Immature natural killer cell (primary cell): ENCODE measurements at regions not wholly inside any gene's neighbourhood (a gene's known extent, or its start where the extent isn't known, plus 50 kb on each side); places are given as distances from the start of the nearest gene placed in this dataset.
"Not testable (repeated sequence)": the region's sequence is repeated elsewhere in the genome, so short reads cannot be mapped to it uniquely, and the experiment has no call there.

Experiments used
- DNase-seq, 3 donors: peaks; one replicate each; pipeline ENCODE4 v3.0.0; 2022; ENCODE audit warnings: mixed read lengths in 1 of 3
- H3K27ac Mint-ChIP-seq, 6 donors: one replicate each; pipeline ENCODE4 v1.8.0; 2020; ENCODE audit warnings: mixed read lengths in 6 of 6, mild to moderate bottlenecking in 5 of 6, inconsistent platforms in 4 of 6, moderate library complexity in 3 of 6
- H3K27me3 Mint-ChIP-seq, 3 donors: one replicate each; pipeline ENCODE4 v1.8.0; 2020 to 2021; ENCODE audit warnings: low read depth in 3 of 3, mild to moderate bottlenecking in 3 of 3, mixed read lengths in 3 of 3, moderate library complexity in 3 of 3, inconsistent platforms in 1 of 3
- H3K36me3 Mint-ChIP-seq, 3 donors: one replicate each; pipeline ENCODE4 v1.8.0; 2020; ENCODE audit warnings: mixed read lengths in 3 of 3, inconsistent platforms in 2 of 3, mild to moderate bottlenecking in 2 of 3
- H3K4me1 Mint-ChIP-seq, 2 donors: one replicate each; pipeline ENCODE4 v1.8.0; 2020; ENCODE audit warnings: inconsistent platforms in 2 of 2, mild to moderate bottlenecking in 2 of 2, mixed read lengths in 2 of 2, moderate library complexity in 1 of 2
- H3K4me3 Mint-ChIP-seq, 5 donors: one replicate each; pipeline ENCODE4 v1.8.0; 2020; ENCODE audit warnings: mild to moderate bottlenecking in 5 of 5, mixed read lengths in 5 of 5, inconsistent platforms in 3 of 5, moderate library complexity in 3 of 5
- H3K9me3 Mint-ChIP-seq, 6 donors: one replicate each; pipeline ENCODE4 v1.8.0; 2020; ENCODE audit warnings: mild to moderate bottlenecking in 6 of 6, mixed read lengths in 6 of 6, inconsistent platforms in 4 of 6, moderate library complexity in 3 of 6

DNA sequence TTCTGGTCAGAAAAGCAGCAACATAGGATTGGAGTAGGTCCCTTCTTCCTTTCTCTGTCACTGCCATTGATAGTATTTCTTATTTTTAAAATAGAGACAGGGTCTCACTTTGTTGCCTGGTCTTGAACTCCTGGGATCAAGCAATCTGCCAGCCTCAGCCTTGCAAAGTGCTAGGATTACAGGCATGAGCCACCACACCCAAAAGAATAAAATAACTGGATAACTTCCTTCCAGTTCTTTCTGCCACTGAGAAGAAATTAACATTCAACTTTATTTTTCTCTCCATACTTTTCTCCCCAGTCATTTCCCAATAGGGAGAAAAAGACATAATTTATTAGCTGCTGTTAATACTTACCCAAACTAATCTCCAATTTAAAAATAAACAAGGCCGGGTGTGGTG is 91.9 kb upstream of the MED13 start:
- Mint-ChIP-seq H3K36me3 (no peaks in the 10 kb centered on the region), H3K27me3 (peaks cover 0 to 5% (median 1%) of the 10 kb centered on the region in 3 donors), H3K4me1 (no peaks in the 10 kb centered on the region), H3K27ac (no peak overlapping the region), H3K4me3 (no peak overlapping the region), H3K9me3 (no peaks in the 10 kb centered on the region)
- DNase-seq = no peak

DNA sequence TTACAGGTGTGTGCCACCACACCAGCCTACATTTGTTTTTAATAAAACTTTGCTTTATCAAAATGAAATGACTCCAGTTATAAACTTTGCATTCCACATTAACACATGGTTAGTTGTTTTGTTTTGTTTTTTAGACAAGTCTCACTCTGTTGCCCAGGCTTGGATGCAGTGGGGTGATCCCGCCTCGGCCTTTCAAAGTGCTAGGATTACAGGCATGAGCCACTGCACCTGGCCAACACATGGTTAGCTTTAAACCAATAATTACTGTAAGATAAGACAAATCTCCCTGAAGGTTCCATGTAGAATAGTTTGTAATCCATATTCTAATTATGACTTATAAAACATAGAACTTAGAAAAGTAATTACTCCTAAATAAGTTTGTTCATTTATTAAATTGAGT is 89.8 kb upstream of the MED13 start:
- Mint-ChIP-seq H3K36me3 (no peaks in the 10 kb centered on the region), H3K4me3 (no peak overlapping the region), H3K9me3 (no peaks in the 10 kb centered on the region), H3K4me1 (no peaks in the 10 kb centered on the region), H3K27me3 (peaks cover 0 to 5% (median 1%) of the 10 kb centered on the region in 3 donors), H3K27ac (no peak overlapping the region)
- no peak for DNase-seq

DNA sequence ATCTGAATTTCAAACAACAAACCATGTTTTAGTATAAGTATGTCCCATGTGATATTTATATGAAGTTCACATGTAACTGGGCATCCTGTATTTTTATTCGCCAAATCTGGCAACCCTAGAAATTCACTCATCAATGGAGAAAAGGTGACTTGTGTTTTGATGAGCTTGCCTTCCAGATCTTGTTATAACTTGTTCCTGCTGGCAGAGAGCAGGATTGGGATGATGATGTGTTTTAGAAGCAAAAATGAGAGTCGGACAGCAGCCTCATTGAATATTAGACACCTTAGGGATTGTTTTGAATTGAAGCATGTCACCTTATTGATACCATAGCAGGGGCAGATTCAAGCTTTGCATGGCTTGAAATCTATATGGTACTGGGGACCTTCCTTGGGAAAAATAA is 85.4 kb upstream of the MED13 start:
- H3K4me3 Mint-ChIP-seq = no peak overlapping the region
- DNase-seq = no peak
- no peaks in the 10 kb centered on the region for H3K9me3 Mint-ChIP-seq
- H3K36me3 Mint-ChIP-seq = no peaks in the 10 kb centered on the region
- peaks cover 0 to 1% (median 1%) of the 10 kb centered on the region in 3 donors for H3K27me3 Mint-ChIP-seq
- H3K27ac Mint-ChIP-seq = no peak overlapping the region
- H3K4me1 Mint-ChIP-seq = no peaks in the 10 kb centered on the region

DNA sequence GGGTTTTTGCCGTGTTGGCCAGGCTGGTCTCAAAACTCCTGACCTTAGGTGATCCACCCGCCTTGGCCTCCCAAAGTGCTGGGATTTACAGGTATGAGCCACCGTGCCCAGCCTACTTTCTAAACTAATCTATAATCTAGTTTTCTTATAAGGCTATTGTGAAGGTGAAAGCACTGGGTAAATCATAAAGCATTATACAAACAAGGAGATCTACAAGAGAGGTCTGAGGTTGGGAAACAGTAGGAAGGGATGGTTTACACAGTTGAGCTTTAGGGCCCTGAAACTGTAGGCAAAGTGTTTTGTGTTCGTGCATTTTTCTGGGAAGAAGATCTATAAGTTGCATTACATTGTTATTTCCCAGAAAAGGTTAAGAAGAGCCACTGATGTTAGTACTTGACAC is 84.9 kb upstream of the MED13 start:
- Mint-ChIP-seq H3K4me3 (no peak overlapping the region), H3K27ac (no peak overlapping the region), H3K9me3 (no peaks in the 10 kb centered on the region), H3K27me3 (peaks cover 0 to 1% (median 1%) of the 10 kb centered on the region in 3 donors), H3K4me1 (no peaks in the 10 kb centered on the region), H3K36me3 (no peaks in the 10 kb centered on the region)
- no peak for DNase-seq

DNA sequence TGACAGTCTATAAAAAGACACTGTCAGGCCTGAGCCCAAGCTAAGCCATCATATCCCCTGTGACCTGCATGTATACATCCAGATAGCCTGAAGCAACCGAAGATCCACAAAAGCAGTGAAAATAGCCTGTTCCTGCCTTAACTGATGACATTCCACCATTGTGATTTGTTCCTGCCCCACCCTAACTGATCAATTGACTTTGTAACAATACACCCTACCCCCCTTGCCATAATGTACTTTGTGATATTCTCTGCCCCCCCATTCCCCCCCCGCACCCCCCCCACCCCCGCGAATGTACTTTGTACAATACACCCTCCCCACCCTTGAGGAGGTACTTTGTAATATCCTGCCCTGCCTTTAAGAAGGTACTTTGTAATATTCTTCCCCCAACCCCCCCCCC is 82.2 kb upstream of the MED13 start:
- H3K27ac Mint-ChIP-seq = no peak overlapping the region

DNA sequence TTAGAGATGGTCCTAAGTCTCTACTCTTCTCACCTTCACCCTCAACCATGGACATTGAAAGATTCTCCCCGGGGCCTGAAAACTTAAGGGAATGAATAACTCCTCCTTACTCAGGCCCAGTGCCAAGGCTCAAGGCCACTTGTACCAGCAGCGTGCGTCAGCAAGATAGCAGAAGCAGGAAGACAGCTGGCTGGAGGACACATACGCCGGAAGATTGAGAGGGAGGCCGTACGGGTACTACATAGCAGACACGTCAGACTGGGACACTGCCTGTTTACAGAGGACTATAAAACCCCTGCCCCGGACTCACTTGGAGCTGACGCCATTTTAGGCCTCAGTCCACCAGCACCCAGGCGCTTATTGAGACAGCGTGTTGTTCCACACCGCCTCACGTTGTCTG is 75.8 kb upstream of the MED13 start:
- Mint-ChIP-seq H3K4me1 (no peaks in the 10 kb centered on the region), H3K27me3 (peaks cover 1 to 9% (median 7%) of the 10 kb centered on the region in 3 donors), H3K27ac (no peak overlapping the region), H3K9me3 (no peaks in the 10 kb centered on the region), H3K36me3 (peaks cover 0 to 4% (median 4%) of the 10 kb centered on the region in 3 donors), H3K4me3 (no peak overlapping the region)
- no peak for DNase-seq

More for the DNA sequence above, 82.2 kb upstream of the MED13 start:
- Mint-ChIP-seq H3K4me3 (no peak overlapping the region), H3K9me3 (no peaks in the 10 kb centered on the region), H3K27me3 (peaks cover 0 to 5% (median 1%) of the 10 kb centered on the region in 3 donors), H3K4me1 (no peaks in the 10 kb centered on the region), H3K36me3 (no peaks in the 10 kb centered on the region)
- no peak for DNase-seq

DNA sequence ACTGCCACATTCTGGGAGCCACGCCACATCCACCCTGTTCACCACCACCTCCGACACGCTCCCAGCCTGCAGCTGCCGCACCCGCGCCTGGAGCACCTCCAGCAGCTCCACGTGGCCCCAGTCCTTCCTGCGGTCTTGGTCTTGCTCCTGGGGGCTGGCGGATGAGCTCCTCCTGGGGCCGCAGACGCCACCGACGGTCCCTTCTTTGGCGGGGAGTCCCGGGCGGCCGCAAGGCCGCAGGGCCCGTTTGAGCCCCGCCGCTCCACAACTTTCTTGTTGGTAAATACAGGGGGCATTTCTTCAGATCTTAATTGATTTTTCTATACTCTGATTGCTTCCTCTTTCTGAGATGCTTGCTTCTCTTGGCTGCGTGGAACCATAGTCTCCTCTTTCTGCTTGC is 75.3 kb upstream of the MED13 start:
- H3K27ac Mint-ChIP-seq = no peak overlapping the region
- DNase-seq = no peak
- H3K36me3 Mint-ChIP-seq = peaks cover 0 to 4% (median 4%) of the 10 kb centered on the region in 3 donors
- no peaks in the 10 kb centered on the region for H3K9me3 Mint-ChIP-seq
- H3K4me3 Mint-ChIP-seq = no peak overlapping the region
- H3K4me1 Mint-ChIP-seq = no peaks in the 10 kb centered on the region
- H3K27me3 Mint-ChIP-seq = peaks cover 1 to 14% (median 5%) of the 10 kb centered on the region in 3 donors

DNA sequence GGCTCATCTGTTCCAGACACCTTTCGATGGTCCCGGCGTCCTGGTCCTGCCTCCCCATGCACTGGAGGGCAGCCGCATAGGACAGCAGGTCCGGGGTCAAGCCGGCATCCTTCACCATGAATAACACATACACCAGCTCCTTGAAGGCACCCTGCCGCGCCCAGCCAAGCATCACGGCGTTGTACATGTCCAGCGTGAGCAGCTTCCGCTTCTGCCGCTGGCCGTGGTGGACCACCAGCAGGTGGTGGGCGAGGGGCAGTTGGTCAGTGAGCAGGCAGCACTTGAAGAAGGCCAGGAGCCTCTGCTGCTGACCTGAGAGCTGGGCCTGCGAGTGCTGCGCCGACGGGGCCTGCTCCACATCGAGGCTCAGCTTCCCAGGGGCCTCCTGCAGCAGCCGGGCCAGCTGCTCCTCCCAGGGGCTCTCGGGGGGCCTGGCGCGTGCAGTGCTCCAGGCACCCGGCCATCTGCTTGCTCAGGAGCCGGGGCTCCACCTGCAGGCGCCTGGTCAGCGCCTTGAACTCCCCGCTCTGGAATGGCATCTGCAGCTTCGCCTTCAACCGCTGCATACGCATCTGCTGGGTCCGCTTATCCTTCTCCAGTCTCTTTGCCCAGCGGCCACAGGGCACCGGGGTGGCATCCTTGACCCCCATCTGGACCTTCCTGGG is 74.7 kb upstream of the MED13 start:
- not testable (repeated sequence) for H3K4me3 Mint-ChIP-seq

DNA sequence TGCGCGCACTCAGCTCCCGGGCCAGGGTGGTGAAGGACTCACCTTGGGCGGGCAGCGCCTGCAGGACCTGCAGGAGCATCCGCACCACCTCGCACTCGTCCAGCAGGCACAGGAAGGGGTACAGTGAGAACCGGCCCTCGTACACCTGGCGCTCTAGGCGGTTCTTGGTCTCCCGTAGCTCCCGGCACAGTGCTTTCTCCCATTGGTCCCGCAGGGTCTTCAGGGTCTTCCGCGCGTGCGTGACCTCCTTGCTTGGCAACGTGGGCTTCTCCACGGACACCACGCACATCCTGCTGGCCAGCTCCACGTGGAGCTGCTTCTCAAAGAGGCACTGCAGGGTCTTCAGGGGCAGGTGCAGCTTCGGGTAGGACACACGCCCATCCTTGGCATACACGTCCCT is 74.1 kb upstream of the MED13 start:
- DNase-seq = no peak
- Mint-ChIP-seq H3K36me3 (peaks cover 0 to 4% (median 4%) of the 10 kb centered on the region in 3 donors), H3K4me1 (no peaks in the 10 kb centered on the region), H3K4me3 (no peak overlapping the region), H3K9me3 (no peaks in the 10 kb centered on the region), H3K27me3 (peaks cover 1 to 11% (median 5%) of the 10 kb centered on the region in 3 donors), H3K27ac (no peak overlapping the region)

More for the DNA sequence above, 74.7 kb upstream of the MED13 start:
- H3K27ac Mint-ChIP-seq, H3K4me1 Mint-ChIP-seq, H3K36me3 Mint-ChIP-seq, H3K9me3 Mint-ChIP-seq, DNase-seq: not testable (repeated sequence)
- H3K27me3 Mint-ChIP-seq = peaks cover 1 to 14% (median 5%) of the 10 kb centered on the region in 3 donors

DNA sequence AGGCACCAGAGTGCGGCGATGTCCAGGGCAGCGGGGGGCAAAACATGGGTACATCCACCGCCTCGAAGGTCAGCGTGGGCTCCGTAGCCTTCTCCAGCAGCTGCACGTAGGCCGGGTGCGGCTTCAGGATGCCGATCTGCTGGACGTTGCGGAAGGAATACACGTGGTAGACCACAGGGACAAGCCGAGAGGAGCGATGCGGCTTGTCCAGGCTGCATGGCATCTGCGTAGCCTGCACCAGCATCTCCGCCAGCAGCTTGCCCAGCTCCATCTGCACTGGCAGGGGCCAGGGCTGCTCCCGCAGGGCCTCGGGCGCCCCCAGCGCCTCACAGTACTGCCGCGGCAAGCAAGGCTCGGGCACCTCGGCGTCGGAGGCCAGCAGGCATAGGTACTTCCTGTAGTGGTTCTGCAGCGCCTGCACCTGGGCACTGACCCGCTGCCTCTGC is 73.6 kb upstream of the MED13 start:
- not testable (repeated sequence) for H3K27ac Mint-ChIP-seq, DNase-seq, H3K4me3 Mint-ChIP-seq, H3K27me3 Mint-ChIP-seq, H3K4me1 Mint-ChIP-seq, H3K9me3 Mint-ChIP-seq, H3K36me3 Mint-ChIP-seq

DNA sequence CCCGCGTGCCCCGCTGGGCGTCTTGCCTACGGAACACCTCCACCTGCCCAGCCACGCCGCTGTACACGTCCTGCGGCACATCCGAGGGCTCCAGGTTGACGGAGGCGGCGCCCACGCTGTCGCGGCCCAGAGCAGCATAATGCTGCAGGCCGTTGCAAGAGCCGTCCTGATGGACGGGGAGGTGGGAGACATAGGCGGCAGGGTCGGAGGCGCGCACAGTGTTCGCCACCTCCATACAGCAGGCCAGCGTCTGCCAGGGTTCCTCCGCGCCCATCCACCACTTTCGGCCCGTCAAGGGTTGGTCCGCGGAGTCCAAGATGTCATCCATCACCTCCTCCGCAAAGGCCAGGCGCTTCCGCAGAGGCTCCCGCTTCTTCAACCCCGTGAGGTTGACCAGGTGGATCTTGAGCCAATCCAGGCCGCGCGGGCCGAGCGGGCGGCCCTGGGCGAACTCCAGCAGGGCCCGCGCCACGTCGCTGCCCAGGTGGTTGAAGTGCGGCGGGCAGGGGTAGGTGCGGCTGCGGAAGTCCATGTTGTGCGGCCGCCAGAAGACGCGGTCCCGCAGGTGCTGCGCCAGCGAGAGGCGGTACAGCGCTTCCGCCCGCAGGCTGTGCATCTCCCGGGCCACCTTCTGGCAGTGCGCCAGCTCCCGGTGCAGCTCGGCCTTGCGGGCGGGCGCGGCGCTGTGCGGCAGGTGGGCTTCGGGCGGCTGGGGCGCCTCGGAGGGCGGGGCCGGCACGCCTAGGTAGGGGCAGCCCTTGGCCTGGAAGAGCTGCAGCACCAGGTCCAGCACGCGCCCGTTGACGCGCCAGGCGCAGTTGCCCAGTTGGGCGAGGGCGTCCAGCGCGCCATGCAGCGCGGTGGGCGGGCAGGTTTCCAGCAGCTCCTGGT is 72.9 kb upstream of the MED13 start:
- H3K4me1 Mint-ChIP-seq, H3K9me3 Mint-ChIP-seq, H3K4me3 Mint-ChIP-seq, DNase-seq, H3K27ac Mint-ChIP-seq, H3K36me3 Mint-ChIP-seq, H3K27me3 Mint-ChIP-seq: not testable (repeated sequence)

DNA sequence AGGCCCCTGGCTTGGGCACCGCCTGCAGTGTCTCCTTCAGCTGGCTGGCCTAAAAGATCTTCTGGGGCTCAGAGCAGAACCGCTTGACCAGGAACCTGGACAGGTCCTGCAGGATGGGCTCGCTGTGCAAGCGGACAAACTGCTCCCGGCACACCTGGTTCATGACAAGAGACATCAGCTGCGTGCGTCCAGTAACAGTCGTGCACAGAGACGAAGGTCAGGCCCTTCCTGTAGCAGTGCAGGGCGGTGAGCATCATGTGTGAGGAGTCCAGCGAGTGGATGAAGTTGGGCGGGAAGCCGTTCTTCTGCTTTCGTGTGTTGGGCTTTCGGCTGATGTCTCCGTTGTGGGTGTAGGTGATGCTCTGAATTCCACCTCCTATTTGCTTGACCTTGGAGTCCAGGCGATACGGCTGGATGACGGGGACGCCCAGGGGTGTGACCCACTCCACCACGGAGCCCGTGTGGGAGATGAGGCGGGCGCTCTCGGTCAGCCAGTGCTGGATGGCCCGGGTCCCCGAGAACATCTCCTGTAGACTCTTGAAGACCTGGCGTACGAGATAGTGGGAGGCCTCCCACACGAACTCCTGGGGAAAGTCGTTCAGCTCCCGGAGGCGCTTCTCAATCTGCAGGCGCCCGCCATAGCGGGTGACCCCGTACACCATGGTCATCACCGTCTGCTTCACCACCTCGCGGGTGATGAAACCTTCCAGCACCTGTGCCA is 72.1 kb upstream of the MED13 start:
- DNase-seq, H3K36me3 Mint-ChIP-seq, H3K4me1 Mint-ChIP-seq, H3K27me3 Mint-ChIP-seq, H3K4me3 Mint-ChIP-seq, H3K27ac Mint-ChIP-seq, H3K9me3 Mint-ChIP-seq: not testable (repeated sequence)

DNA sequence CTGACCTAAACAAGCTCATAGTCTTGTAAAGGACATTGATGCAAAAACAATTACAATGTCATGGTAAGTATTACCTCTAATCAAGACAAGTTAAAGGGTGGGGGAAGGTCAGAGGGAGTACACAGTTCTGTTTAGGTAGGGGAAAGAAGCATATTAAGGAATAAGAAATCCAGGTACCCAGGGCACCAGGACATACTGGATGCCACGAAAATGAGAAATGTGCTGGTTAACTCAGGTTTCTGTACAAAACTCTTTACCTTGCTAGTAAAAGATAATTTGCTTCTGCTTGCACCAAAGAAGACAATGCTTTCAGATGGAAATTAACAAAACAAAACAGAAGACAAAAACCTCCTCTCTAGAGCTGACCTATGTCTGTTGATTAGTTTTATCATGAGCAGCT is 70.7 kb upstream of the MED13 start:
- H3K4me3 Mint-ChIP-seq = no peak overlapping the region
- H3K27me3 Mint-ChIP-seq = peaks cover 1 to 7% (median 2%) of the 10 kb centered on the region in 3 donors
- H3K9me3 Mint-ChIP-seq = no peaks in the 10 kb centered on the region
- H3K27ac Mint-ChIP-seq = no peak overlapping the region
- H3K36me3 Mint-ChIP-seq = peaks cover 0 to 3% (median 3%) of the 10 kb centered on the region in 3 donors
- H3K4me1 Mint-ChIP-seq = no peaks in the 10 kb centered on the region
- no peak for DNase-seq

DNA sequence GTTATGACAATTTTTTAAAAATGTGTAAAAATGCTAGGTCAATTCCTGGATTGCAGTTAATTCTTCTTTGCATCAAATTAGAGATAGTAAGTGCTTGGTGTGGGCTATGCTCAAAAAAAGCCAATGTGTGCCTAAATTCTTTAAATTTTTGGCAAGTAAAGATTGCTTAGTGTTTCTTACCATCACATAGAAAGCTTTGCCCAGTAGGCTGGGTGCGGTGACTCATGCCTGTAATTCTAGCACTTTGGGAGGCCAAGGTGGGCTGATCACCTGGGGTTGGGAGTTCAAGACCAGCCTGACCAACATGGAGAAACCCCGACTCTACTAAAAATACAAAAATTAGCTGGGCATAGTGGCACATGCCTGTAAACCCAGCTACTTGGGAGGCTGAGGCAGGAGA is 70.0 kb upstream of the MED13 start:
- H3K27ac Mint-ChIP-seq = not testable (repeated sequence)

More for the DNA sequence above, 70.0 kb upstream of the MED13 start:
- not testable (repeated sequence) for H3K27me3 Mint-ChIP-seq, DNase-seq, H3K9me3 Mint-ChIP-seq, H3K36me3 Mint-ChIP-seq, H3K4me1 Mint-ChIP-seq, H3K4me3 Mint-ChIP-seq
